ENCODE measurements at regions not wholly inside any gene's neighbourhood (a gene's known extent, or its start where the extent isn't known, plus 50 kb on each side); places are given as distances from the start of the nearest gene placed in this dataset.

DNA sequence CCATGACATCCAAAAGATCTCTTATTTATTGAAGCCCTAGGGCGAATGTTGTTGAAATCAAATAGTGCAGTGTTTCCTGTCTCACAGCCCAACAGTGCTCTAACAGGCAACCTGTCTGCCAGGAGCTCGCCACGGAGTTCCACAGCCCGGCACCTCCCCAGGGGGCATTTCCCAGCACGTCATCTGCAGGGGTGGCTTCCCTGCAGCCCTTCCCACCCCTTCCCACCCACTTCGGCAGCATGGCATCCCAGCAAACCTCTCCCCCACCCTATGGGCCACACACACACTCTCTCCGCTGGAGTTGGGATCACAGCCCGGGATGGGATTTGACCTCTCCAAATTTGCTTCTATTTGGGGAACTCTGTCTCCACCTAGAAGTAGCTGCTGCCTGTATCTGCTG is 62.7 kb upstream of the C14orf180 start:
- Histone ChIP-seq H3K27me3 (no peaks in the 10 kb centered on the region), H3K27ac (no peak overlapping the region), H3K4me1 (replicated peaks in 1 of 2) (no peaks in the 10 kb centered on the region), H3K36me3 (replicated peaks in 1 of 2) (no peaks in the 10 kb centered on the region), H3K4me3 (no peak overlapping the region), H3K9me3 (replicated peaks in 1 of 3) (no peaks in the 10 kb centered on the region)
- DNase-seq = peak in 2 of 7 donors; percentile 2 to 4
- intact Hi-C loops (cut with DNase I) = no loop called here
- TF ChIP-seq POLR2A (IDR thresholded peaks at IDR 0.05) = no peak
- TF ChIP-seq, protein P1, sequence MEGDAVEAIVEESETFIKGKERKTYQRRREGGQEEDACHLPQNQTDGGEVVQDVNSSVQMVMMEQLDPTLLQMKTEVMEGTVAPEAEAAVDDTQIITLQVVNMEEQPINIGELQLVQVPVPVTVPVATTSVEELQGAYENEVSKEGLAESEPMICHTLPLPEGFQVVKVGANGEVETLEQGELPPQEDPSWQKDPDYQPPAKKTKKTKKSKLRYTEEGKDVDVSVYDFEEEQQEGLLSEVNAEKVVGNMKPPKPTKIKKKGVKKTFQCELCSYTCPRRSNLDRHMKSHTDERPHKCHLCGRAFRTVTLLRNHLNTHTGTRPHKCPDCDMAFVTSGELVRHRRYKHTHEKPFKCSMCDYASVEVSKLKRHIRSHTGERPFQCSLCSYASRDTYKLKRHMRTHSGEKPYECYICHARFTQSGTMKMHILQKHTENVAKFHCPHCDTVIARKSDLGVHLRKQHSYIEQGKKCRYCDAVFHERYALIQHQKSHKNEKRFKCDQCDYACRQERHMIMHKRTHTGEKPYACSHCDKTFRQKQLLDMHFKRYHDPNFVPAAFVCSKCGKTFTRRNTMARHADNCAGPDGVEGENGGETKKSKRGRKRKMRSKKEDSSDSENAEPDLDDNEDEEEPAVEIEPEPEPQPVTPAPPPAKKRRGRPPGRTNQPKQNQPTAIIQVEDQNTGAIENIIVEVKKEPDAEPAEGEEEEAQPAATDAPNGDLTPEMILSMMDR (IDR thresholded peaks at IDR 0.05) = no peak
- WGBS, 4 donors = 56 to 75% (median 66%) methylated on average over 8 of the region's 8 CpGs

DNA sequence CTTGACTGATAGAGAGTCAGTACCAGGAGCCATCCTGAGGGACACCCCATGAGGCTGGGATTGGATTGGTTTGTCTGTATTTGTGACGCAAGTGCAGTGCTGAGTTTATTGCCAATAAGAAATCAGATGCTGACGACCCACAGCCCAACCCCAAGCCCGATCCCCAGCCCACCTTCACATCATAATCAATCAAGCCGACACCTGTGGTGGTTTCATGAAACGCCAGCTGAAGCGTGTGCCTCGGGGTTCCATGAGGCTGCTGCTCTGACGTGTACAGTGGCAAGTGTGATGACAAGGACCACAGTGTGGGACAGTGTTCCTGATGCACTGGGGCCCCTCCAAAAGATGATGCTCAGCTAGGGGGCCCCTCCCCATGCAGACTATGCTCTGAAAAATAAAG is 62.1 kb upstream of the C14orf180 start:
- Histone ChIP-seq H3K4me1 (replicated peaks in 1 of 2) (no peaks in the 10 kb centered on the region), H3K9me3 (replicated peaks in 1 of 3) (no peaks in the 10 kb centered on the region), H3K27me3 (no peaks in the 10 kb centered on the region), H3K27ac (no peak overlapping the region), H3K36me3 (replicated peaks in 1 of 2) (no peaks in the 10 kb centered on the region), H3K4me3 (no peak overlapping the region)
- WGBS, 4 donors = 77 to 84% (median 80%) methylated on average over 8 of the region's 8 CpGs
- intact Hi-C loops (cut with DNase I) = no loop called here
- TF ChIP-seq, protein P1 (IDR thresholded peaks at IDR 0.05) = no peak
- TF ChIP-seq POLR2A (IDR thresholded peaks at IDR 0.05) = no peak
- DNase-seq = peak in 3 of 7 donors; percentile 2 to 7 (median 5)

DNA sequence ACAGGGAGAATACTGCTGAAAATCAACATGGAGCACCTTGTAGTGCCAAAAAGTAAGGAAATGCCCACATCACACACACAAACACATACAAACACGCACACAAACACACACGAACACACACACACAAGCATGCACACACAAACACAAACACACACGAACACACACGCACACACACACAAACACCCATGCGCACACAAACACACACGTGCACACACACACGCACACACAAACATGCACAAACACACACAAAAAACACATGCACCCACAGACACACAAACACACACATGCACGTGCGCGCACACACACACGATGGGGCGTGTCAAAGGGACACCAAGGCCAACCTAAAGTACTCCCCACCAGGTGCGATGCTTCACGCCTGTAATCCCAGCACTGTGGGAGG is 61.7 kb upstream of the C14orf180 start:
- no peaks in the 10 kb centered on the region for H3K4me1 ChIP-seq (replicated peaks in 1 of 2)
- no peaks in the 10 kb centered on the region for H3K36me3 ChIP-seq (replicated peaks in 1 of 2)
- WGBS, 4 donors = 79 to 94% (median 85%) methylated on average over 14 of the region's 14 CpGs
- intact Hi-C loops (cut with DNase I) = no loop called here
- H3K27me3 ChIP-seq = no peaks in the 10 kb centered on the region
- peak in 2 of 7 donors; percentile 4 to 23 for DNase-seq
- no peak overlapping the region for H3K4me3 ChIP-seq
- no peaks in the 10 kb centered on the region for H3K9me3 ChIP-seq (replicated peaks in 1 of 3)
- H3K27ac ChIP-seq = no peak overlapping the region
- no peak for TF ChIP-seq POLR2A (IDR thresholded peaks at IDR 0.05)
- TF ChIP-seq, protein P1 (IDR thresholded peaks at IDR 0.05) = no peak

DNA sequence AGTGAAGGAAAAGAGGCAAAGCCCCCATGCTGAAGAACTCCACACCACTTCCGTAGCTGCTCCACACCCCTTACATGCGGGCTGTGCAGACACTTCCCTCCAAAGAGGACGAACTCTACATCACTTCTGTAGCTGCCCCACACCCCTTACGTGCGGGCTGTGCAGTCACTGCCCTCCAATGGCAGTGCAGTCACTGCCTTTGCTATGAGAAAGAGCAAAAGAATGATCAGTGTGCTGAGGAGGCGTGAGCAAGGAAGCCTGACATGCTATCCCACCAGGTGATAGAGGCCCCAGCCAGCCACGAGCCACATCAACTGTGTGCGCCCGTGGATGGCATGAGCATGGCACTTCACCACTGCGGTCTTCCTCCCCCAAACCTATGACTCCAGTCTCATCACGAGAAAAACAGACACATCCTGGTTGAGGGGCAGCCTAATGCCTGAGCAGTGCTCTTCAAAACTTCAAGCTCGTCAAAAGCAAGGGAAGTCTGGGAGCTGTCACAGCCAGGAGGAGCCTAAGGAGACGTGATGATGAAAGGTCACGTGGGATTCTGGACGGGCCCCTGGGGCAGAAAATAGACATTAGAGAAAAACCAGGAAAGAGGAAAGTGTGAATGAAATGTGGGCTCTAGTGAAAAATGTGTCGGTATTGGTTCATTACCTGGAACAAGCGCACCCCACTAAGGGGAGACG is 60.8 kb upstream of the C14orf180 start:
- 70 to 80% (median 76%) methylated on average over 15 to 18 of the region's 18 CpGs for WGBS, 4 donors
- peak in 3 of 7 donors; percentile 1 to 5 (median 3) for DNase-seq
- H3K36me3 ChIP-seq (replicated peaks in 1 of 2) = no peaks in the 10 kb centered on the region

More for the DNA sequence above, 60.8 kb upstream of the C14orf180 start:
- H3K9me3 ChIP-seq (replicated peaks in 1 of 3) = no peaks in the 10 kb centered on the region
- H3K4me1 ChIP-seq (replicated peaks in 1 of 2) = no peaks in the 10 kb centered on the region
- intact Hi-C loops (cut with DNase I) = no loop called here
- no peak overlapping the region for H3K4me3 ChIP-seq
- no peak overlapping the region for H3K27ac ChIP-seq
- no peaks in the 10 kb centered on the region for H3K27me3 ChIP-seq
- no peak for TF ChIP-seq POLR2A (IDR thresholded peaks at IDR 0.05)
- TF ChIP-seq, protein P1 (IDR thresholded peaks at IDR 0.05) = no peak

Measured in adrenal gland (tissue), 9 donors.